ENCODE measurements at regions not wholly inside any gene's neighbourhood (a gene's known extent, or its start where the extent isn't known, plus 50 kb on each side); places are given as distances from the start of the nearest gene placed in this dataset.
"Not testable (repeated sequence)": the region's sequence is repeated elsewhere in the genome, so short reads cannot be mapped to it uniquely, and the experiment has no call there.

DNA sequence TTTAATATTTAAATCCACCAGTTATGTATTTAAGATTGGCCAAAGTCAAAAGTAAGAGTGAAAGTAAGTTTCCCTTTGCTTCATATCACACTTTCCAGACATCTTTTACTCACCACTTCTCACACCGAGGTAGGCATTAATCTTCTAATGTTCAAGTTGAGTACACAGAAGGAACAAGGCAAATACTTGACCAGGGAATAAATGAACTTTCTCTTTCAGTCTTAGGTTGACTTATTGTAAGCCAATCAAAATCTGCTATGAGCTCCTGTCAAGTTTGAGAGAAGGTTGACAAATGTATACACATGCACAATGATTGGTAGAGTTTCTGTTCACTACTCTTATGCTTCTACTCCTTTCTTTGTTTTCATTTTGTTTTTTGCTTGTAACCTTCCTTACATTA, 842.5 kb downstream of the REEP3 start:
- no peak for DNase-seq

DNA sequence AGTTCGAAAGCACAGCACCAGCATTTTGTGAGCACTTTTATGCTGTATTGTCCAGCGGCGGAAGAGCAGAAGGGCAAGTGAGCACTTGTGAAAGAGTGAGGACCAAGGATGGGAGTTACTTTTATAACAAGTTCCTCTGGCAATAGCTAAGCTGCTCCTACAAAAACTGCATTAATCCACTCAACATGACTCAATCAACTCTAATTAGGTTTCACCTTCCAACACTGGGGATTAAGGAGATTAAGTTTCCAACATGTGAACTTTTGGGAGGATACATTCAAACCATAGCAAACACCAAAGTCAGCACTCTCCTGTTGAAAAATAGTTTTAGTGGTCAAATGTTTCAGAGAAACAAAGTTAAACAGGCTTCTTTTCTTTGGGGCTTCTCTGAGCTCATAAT, 844.5 kb downstream of the REEP3 start:
- DNase-seq, result no peak

DNA sequence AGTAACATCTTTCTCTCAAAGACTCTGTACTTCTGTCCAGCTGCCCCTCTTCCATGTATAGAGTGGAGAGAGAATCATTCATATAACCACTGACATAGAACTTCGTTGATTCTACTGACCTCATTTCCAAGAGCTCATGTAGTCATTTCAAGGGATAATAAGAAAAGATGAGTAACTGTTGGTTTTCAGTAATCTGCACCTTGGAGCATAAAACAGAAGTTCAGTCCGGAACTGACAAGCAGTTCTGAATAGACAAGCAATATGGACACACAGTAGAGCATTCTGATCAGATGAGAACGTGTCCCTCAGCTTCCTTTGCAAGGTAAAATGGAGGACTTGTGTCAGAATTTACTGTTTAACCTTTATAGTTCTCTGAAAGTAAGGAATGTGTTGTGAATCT, 847.1 kb downstream of the REEP3 start:
- no peak for DNase-seq

DNA sequence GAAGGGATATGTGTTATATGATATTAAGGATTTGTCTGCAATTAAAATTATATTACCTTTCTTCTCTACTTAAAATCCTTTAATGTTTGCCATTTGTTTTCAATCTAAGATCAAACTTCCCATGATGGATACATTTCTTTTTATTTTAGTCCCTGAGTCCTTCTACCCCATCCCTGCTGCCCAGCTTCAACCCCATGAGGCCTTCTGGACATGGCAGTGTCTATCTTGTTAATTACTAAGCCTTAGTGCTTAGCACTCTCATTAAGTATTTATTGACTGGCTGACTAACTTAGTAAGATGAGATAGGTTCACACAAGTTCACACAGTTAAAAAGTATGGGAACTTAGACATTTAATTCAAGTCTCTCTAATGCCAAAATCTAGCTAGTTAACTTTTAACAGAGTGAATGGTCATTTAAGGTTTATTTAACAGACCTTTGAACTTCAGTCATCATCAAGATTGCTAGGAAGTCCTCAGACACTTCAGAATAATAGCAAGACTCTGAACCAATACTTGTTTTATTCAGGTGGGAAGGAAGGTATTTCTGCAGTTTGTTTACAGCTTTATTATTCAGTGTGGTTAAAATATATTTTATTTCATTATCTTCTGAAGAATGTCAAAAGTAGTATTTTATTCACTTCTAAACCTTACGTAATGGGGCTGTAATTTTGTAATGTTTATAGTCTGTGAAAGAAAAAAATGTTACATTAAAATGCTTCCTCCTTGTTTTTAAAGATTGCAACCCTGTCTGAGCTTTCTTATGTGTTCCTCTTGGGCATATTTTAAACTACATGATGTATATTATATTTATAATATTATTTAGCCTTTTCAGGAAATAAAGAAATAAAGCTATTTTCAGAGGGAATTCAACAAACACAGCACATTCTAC, 848.9 kb downstream of the REEP3 start:
- no peak for DNase-seq

DNA sequence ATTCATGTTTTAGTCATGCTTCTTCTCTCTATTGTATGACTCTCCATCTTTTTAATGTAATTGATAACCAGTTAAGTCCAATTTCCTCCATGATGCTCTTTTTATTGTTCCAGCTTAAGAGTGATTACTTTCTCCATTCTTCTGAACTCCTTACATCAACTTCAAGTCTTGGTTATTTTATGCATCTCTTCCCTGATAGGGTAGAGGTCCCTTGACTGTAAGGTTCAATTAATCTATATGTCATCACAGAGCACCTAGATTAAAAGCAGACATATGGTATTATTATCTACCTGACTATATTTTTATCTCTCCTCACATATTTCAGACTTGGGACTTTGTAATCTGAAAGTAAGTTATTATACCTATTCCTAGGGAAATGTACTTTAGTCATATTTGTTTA, 853.1 kb downstream of the REEP3 start:
- no peak for DNase-seq

DNA sequence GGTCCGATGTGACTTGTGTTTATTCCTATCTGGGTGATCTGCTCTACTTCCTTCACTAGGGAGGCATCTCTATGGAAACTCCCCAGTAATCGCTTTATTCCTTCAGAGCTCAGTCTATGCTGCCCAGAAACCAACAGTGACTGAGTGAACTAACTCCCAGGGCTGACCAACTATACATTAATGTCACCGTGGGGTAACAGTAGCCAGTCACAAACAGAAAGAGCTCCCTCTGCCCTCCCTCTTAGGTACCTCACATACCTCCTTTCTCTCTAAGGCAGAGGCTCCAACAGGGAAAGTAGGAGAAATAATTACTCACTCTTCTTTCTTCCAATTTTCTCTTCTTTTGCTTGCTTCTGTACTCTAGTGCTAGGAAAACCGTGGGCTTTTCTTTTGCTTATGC, 855.0 kb downstream of the REEP3 start:
- DNase-seq, result no peak

DNA sequence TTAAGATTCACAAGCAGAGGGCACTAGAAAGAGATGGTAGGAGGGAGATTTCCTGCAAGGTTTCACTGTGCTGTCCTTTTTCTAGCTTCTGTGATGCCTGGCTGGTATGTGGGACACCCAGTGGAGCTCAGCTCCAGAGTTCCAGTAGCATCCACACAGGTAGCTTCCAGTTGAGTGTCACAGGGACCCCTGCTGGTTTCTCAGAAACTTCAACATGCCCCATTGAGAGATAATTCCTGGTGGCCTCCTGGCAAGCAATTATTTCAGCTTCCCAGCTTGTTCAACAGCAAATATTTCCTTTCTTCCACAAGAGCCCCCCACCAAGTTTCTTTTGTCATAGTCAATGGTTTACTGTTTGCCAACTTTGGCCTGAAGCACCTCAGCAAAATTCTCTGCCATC, 858.7 kb downstream of the REEP3 start:
- DNase-seq, result no peak

DNA sequence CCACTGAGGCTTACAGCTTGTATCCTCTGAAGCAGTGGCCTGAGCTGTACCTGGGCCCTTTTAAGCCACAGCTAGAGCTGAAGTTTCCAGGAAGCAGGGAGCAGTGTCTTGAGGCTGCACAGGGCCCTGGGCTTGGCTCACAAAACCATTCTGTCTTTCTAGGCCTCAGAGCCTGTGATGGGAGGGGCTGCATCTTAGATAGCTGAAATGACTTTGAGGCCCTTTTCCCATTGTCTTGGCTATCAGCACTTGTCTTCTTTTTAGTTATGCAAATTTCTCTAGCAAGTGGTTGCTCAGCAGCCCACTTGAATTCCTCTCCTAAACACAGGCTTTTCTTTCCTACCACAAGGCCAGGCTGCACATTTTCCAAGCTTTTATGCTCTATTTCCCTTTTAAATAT, 864.2 kb downstream of the REEP3 start:
- DNase-seq, result no peak

DNA sequence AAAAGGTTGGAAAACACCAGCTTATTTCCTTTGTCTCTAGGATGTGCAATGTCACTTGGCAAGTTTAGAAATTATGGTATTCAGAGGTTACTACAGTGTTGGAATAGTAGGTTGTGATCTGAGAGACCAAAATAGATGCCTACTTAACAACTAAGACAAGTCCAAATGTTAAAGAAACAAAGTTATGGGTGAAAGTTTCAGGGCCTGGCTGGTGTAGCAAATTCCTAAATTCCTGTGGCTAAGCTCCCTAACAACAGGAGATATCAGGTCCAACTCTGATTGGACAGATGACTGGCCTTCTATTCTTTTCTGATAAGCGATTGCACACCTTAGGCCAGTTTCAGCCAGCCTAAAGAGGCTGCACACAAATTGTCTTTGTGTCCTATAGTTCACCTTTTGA, 873.5 kb downstream of the REEP3 start:
- DNase-seq, result no peak

DNA sequence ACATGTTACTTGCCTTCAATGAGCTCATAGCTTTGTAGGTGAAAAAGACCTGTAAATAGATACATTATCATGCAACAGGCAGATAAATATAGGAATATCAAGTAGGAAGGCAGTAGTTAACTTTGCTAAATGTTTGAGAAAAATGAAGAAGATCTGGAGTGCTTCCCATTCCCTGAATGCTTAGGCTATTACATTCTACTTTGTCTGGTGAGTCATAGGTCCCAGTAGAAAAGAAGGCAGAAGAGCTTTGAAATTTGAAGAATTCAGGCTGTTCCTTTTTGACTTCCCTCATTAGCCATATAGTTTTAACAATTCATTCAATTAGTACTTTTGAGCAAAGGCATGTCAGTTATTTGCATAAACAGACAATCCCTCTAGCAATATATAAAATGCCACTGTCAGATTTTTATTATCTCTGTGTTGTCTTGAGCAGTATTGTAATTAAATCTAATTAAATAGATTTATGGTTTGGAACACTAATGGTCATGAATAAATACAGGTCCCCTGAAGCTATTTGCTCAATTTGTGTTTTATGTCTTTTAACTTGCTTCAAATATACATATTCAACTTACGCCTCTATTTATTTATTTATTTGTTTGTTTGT, 875.0 kb downstream of the REEP3 start:
- no peak for DNase-seq

DNA sequence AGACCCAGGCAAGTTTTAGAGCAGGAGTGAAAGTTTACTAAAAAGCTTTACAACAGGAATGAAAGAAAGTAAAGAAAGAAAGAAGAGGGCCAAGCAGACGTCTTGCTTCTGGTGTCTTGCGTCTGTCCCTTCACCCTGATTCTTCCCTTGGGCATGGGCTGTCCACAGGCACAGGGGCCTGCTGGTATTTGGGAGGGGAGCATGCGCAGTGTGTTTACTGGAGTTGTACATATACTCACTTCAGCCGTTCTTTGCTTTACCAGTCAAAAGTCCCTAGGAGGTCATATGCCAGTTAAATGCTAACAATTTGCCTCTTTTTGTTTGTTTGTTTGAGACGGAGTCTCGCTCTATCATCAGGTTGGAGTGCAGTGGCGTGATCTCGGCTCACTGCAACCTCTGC, 875.9 kb downstream of the REEP3 start:
- DNase-seq, result no peak

DNA sequence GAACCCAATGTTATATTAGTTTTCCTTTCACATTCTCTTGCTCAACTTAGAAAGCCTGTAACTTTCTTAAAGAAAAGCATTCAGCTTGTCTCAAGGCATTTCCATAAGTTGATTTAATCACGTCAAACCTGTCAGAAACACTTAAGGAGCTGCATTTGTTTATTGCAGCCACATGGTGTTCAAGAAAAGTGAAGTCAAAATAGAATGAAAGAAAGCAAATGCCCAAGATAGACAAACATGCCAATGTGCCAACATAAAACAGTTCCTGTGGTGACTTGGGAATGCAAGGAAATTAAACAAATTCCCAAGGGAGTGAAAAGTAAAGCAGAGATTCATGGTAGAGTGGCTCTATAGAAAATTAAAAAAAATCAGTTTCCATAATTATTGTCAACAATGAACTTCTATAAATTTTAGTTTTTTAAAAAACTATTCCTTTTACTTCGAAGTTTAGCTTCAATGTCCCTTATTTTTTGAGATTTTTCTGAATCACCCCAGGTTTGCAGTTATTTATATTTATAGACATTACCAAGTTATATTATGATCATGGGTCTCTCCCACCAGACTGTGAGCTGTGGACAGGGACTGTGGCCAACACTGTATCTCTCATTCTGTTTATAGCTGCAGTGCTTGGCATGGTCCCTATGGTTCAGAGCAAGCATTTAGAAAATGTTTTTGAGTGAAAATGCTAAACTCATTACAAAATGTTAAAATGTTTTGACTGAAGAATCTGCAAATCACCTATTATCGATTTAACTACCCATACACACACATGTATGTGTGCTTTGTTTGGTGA, 887.4 kb downstream of the REEP3 start:
- DNase-seq, result no peak

DNA sequence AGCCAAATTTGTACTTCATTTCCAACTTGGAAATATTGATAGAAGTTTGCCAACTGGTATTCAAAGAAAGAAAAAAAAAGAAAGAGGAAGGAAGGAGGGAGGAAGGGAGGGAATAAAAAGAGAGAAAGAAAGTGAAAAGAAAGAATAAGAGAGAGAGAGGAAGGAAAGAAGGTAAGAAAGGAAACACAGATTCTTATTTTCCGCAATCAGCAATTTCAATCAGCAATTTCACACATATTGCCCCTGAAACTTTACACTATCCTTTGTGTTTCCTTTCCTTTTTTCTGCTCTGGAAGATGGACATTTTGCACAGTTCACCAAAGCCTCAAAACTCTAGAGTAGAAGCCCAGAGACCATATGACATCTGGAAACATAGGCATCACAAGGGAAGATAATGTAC, 888.1 kb downstream of the REEP3 start:
- DNase-seq, result no peak

DNA sequence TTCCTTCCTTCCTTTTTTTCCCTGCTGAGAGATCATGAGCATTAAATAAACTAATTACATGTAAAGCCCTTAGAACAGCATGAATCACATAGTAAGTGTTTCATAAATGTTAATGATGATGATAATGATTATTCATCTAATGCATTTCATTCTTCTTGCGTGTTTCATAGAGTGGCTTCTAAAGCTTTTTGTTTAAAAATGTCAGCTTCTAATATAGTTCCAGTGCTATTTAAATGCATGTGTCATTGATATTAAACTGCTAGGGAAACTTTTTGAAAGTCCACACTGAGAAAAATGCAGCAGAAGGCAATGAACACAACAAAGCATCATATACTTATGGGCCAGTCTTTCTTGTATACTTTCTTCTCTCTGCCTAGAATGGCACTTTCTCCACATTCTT, 894.8 kb downstream of the REEP3 start:
- DNase-seq, result no peak

DNA sequence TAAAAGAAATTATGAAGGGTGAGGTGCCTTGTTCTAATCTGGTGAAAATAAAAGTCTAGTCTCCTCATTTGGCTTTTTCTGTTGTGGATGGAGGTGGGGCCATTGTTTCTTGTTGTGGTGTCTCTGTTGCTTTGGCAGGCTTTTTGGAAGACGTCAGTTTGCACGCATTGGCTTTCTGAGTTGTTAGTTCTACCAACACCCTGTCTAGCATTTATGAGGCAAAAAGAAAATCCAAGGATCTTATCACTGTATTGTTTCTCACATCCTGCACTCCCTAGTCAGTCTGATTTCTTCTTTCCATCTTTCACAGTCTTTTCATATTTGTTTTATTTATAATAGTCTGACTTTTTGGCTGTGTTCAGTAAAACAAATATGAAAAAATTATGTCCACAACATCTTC, 898.3 kb downstream of the REEP3 start:
- DNase-seq, result no peak

DNA sequence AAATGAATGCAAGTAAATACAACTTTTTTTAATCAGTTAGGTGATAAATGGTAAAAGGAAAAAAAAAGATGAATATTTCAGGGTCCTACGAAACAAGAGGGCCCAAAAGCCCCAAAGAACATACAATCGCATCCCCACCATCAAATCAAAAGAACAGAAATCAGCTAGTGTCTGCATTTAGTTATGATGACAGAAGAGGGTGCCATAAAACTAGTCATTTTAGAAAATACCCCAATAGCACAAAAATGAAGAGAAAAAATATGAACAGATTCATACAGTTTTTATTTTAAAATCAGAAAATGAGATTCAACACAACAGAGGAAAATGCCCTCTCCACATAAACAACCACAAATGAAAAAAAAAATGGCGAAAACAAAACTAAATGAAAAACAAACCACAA, 905.5 kb downstream of the REEP3 start:
- DNase-seq, result no peak

DNA sequence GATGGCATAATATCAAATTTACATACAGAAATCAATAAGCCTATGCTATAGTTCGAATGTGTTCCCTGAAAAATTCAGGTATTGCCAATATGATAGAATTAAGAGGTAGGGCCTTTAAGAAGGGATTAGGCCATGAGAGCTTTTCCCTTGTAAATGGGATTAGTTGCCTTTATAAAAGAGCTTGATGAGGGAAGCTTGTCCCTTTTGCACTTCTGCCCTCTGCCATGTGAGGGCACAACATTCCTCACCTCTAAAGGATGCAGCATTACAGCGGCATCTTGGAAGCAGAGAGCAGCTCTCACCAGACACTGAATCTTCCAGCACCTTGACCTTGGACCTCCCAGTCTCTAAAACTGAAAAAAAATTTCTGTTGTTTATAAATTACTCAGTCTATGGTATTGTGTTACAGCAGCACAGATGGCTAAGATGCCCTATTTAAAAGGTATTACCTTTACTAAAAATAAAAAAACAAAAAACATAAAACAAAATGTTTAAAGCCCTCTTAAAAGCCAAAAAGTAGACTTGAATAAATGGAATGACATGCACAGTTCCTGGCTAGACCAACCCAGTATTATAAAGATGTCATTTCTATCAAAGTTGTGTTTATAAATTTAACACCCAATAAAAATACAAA, 909.6 kb downstream of the REEP3 start:
- DNase-seq, result no peak

DNA sequence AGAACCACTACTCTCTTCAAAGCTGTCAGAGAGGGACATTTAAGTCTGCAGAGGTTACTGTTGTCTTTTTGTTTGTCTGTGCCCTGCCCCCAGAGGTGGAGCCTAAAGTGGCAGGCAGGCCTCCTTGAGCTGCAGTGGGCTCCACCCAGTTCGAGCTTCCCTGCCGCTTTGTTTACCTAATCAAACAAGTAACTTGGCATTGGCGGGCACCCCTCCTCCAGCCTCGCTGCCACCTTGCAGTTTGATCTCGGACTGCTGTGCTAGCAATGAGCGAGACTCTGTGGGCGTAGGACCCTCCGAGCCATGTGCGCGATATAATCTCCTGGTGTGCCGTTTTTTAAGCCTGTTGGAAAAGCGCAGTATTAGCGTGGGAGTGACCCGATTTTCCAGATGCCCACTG, 920.7 kb downstream of the REEP3 start:
- DNase-seq, result not testable (repeated sequence)

DNA sequence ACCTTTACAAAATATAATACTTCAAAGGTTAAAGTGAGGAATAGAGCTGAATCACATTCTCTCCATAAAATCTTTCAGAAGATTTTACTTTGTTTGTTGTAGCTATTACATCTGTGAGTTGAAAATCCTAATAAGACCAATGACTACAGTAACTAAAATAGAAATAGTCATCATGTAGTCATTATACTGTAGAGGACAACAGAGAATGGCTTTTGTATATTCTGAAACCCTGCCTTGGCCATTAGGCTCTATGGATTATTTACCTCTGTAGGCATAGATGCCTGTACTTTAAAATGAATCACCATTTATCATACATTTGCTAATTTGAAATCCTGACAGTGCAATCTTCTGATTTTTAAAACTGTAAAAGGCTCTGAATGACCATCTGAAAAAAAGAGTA, 923.0 kb downstream of the REEP3 start:
- no peak for DNase-seq

DNA sequence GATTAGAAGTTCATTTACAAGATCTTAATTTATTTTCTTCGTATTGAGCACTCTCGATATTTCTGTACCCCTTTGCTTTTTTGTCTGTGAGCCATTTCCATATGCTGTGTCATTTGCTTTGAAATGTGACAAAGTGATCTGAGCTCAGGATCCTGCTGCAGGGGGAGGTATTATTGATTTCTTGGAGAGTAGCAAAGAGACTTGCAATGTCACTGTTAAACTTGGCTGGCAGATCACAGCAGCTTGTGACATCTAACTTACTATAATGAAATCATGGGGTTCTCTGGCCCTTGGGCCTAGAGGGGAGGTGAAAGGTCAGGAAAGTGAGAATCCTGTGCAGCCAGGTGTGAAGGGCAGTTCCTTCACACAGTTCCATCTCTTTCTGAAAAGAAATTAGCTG, 923.4 kb downstream of the REEP3 start:
- DNase-seq, result no peak

DNA sequence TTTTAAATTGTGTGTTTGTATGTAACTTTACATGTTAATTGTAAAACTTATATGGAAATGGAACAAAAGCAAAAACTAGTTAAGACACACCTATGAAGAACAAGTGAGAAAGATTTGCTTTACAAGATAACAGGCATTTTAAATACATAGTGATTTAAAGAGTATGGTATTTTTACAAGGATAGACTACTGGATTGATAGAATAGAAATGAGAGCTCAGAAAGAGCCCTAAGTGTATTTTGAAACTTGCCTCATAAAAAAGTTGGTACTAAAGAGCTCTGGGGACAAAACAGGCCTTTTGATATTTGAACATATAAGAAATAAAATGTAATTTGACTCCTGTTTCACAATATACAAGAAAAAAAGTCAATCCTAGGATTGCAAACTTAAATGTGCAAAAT, 928.4 kb downstream of the REEP3 start:
- no peak for DNase-seq

DNA sequence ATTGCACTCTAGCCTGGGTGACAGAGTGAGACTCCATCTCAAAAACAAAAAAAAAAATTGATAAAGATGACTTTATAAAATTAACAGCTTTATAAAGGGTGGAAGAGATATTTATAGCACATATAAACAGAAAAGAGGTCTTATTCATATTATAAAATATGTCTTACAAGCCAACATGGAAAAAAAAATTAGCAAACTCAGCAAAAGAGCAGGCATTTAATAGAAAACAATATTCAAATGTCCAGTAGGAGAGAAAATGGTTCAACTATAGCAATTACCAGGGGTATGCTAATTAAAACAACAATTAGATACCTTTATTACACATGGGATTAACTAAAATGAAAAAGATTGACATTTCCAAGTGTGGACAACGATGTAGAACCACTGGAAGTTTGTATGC, 929.1 kb downstream of the REEP3 start:
- no peak for DNase-seq

DNA sequence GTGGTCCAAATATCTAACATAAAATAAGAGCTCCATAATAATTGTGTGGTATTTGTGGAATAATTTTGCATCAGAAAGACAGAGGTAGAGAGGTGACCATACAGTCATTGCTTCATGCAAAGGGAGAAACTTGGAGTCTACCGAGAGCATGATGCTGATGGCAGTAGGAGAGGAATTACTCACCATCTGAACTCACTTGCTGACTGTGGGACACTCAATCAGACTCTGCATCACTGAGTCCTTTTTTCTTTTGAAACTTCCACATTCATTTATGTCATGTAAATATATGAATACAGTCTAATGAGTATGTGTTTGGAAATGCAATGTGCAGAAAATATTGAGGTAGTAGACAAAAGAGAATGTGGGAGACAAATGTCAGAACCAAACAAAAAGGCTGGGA, 933.8 kb downstream of the REEP3 start:
- no peak for DNase-seq

DNA sequence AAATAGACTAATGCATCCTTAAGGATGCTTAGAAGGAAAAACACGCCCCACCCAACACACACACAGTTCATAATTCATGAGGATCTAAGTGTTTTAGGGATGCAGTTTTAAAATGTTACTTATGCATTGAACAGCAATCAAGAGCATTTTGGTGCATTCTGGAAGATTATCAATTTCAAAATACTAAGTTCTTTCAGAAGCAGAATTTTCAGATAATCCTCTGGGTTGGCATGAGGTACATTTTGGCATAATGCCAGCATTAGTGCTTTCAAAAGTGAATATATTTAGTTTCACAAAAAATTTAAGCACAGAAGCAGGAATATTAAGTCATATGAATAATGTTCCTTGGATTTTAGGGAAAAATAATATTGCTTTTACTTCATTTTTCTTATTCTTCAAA, 937.1 kb downstream of the REEP3 start:
- no peak for DNase-seq
